ENCODE measurements at regions not wholly inside any gene's neighbourhood (a gene's known extent, or its start where the extent isn't known, plus 50 kb on each side); places are given as distances from the start of the nearest gene placed in this dataset.

- H3F3A ChIP-seq (replicated peaks; ENCODE audit: insufficient read depth), result no peaks in the 10 kb centered on the region
- peaks cover 0 to 2% of the 10 kb centered on the region in 2 experiments; a peak in 1 of 4 replicates for H3K4me1 ChIP-seq (ENCODE audit: control insufficient read depth in 1 of 2, insufficient read depth in 2 of 2, low read depth in 1 of 2, low read length in 1 of 2)
- H3K9me3 ChIP-seq, result no peaks in the 10 kb centered on the region
- no peak overlapping the region for H2AFZ ChIP-seq (ENCODE audit: low read depth)
- H3K79me2 ChIP-seq (ENCODE audit: insufficient read depth), result no peaks in the 10 kb centered on the region
- no peak overlapping the region for H3K27ac ChIP-seq (ENCODE audit: low read depth in 2 of 2, low read length in 1 of 2)
- ChIA-PET POLR2A (no interaction called here), CTCF (no interaction called here)
- H3K4me3 ChIP-seq (ENCODE audit: low read depth in 2 of 2, low read length in 1 of 2), result no peak overlapping the region
- H3K4me2 ChIP-seq, result no peak overlapping the region
- TF ChIP-seq TCF12 (IDR thresholded peaks at IDR 0.05), result no peak
- no peak for TF ChIP-seq FOSL2 (IDR thresholded peaks at IDR 0.05; ENCODE audit: borderline replicate concordance, low read depth)
- TF ChIP-seq TEAD4 (IDR thresholded peaks at IDR 0.05; ENCODE audit: borderline replicate concordance, insufficient read depth), result no peak
- no peak for TF ChIP-seq RFX5 (IDR thresholded peaks at IDR 0.05; ENCODE audit: low read length)
- no peak for TF ChIP-seq FOXJ3 (CRISPR knock-in tag; IDR thresholded peaks at IDR 0.05)
- no peak for TF ChIP-seq IRF3 (IDR thresholded peaks at IDR 0.05; ENCODE audit: low read depth, low read length)
- TF ChIP-seq, protein P1, sequence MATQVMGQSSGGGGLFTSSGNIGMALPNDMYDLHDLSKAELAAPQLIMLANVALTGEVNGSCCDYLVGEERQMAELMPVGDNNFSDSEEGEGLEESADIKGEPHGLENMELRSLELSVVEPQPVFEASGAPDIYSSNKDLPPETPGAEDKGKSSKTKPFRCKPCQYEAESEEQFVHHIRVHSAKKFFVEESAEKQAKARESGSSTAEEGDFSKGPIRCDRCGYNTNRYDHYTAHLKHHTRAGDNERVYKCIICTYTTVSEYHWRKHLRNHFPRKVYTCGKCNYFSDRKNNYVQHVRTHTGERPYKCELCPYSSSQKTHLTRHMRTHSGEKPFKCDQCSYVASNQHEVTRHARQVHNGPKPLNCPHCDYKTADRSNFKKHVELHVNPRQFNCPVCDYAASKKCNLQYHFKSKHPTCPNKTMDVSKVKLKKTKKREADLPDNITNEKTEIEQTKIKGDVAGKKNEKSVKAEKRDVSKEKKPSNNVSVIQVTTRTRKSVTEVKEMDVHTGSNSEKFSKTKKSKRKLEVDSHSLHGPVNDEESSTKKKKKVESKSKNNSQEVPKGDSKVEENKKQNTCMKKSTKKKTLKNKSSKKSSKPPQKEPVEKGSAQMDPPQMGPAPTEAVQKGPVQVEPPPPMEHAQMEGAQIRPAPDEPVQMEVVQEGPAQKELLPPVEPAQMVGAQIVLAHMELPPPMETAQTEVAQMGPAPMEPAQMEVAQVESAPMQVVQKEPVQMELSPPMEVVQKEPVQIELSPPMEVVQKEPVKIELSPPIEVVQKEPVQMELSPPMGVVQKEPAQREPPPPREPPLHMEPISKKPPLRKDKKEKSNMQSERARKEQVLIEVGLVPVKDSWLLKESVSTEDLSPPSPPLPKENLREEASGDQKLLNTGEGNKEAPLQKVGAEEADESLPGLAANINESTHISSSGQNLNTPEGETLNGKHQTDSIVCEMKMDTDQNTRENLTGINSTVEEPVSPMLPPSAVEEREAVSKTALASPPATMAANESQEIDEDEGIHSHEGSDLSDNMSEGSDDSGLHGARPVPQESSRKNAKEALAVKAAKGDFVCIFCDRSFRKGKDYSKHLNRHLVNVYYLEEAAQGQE (IDR thresholded peaks at IDR 0.05; ENCODE audit: low read depth, low read length), result no peak
- TF ChIP-seq, protein P2, sequence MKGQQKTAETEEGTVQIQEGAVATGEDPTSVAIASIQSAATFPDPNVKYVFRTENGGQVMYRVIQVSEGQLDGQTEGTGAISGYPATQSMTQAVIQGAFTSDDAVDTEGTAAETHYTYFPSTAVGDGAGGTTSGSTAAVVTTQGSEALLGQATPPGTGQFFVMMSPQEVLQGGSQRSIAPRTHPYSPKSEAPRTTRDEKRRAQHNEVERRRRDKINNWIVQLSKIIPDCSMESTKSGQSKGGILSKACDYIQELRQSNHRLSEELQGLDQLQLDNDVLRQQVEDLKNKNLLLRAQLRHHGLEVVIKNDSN (IDR thresholded peaks at IDR 0.05; ENCODE audit: borderline replicate concordance, low read depth), result no peak
- no peak for TF ChIP-seq MEF2A (IDR thresholded peaks at IDR 0.05; ENCODE audit: borderline replicate concordance, low read depth)
- no peak for TF ChIP-seq SMC3 (IDR thresholded peaks at IDR 0.05; ENCODE audit: low read depth, low read length)
- no peak for TF ChIP-seq NFIC (IDR thresholded peaks at IDR 0.05; ENCODE audit: borderline replicate concordance)
- no peak for TF ChIP-seq SIN3A (IDR thresholded peaks at IDR 0.05; ENCODE audit: borderline replicate concordance, low read depth, low read length)
- TF ChIP-seq FOXM1 (IDR thresholded peaks at IDR 0.05; ENCODE audit: low read depth), result no peak
- no peak for TF ChIP-seq MXI1 (IDR thresholded peaks at IDR 0.05; ENCODE audit: low read depth, low read length)
- no peak overlapping the region for H3K9ac ChIP-seq
- no peaks in the 10 kb centered on the region for H3K36me3 ChIP-seq (replicated peaks in 1 of 2; ENCODE audit: control insufficient read depth in 1 of 2, insufficient read depth in 2 of 2, low read length in 1 of 2)
- DNase-seq, result no peak
- H3K9me2 ChIP-seq, result no peaks in the 10 kb centered on the region
- no peaks in the 10 kb centered on the region for H4K20me1 ChIP-seq (ENCODE audit: insufficient read depth)
- H3K27me3 ChIP-seq (ENCODE audit: insufficient read depth), result no peaks in the 10 kb centered on the region
These were observed 147.3 kb upstream of the C11orf58 start for GRCh38 chr11:16591157-16591556.

Measured in SK-N-SH (cell line).